GM21576 (cell line): ENCODE measurements at regions not wholly inside any gene's neighbourhood (a gene's known extent, or its start where the extent isn't known, plus 50 kb on each side); places are given as distances from the start of the nearest gene placed in this dataset.
"Not testable (repeated sequence)": the region's sequence is repeated elsewhere in the genome, so short reads cannot be mapped to it uniquely, and the experiment has no call there.

Experiments
- ATAC-seq: cut with Tn5 transposase; IDR thresholded peaks from one replicate; pipeline ENCODE4 v1.9.1; 2021; ENCODE audit warnings: mild to moderate bottlenecking, moderate library complexity; ENCODE audit not compliant: unreplicated experiment

- not testable (repeated sequence) for ATAC-seq
Measured at GRCh38 chr7:145805496-145805895, 311.1 kb upstream of the CNTNAP2 start.

- no peak for ATAC-seq
Measured at GRCh38 chr7:145797507-145797906, 319.1 kb upstream of the CNTNAP2 start.

- ATAC-seq, result no peak
Measured at GRCh38 chr7:145795132-145795531, 321.5 kb upstream of the CNTNAP2 start.

GRCh38 chr7:145784809-145785780 lies 331.5 kb upstream of the CNTNAP2 start:
- no peak for ATAC-seq

GRCh38 chr7:145781388-145781787 lies 335.2 kb upstream of the CNTNAP2 start:
- ATAC-seq, result not testable (repeated sequence)

- no peak for ATAC-seq
Measured at GRCh38 chr7:145779140-145779539, 337.5 kb upstream of the CNTNAP2 start.

- no peak for ATAC-seq
Measured at GRCh38 chr7:145774777-145775176, 341.8 kb upstream of the CNTNAP2 start.

GRCh38 chr7:145753004-145753403 lies 363.6 kb upstream of the CNTNAP2 start:
- no peak for ATAC-seq

- ATAC-seq, result no peak
Measured at GRCh38 chr7:145737617-145738016, 379.0 kb upstream of the CNTNAP2 start.

GRCh38 chr7:145735061-145735460 lies 381.5 kb upstream of the CNTNAP2 start:
- ATAC-seq, result no peak

GRCh38 chr7:145732521-145732920 lies 384.1 kb upstream of the CNTNAP2 start:
- no peak for ATAC-seq

GRCh38 chr7:145729691-145730090 lies 386.9 kb upstream of the CNTNAP2 start:
- no peak for ATAC-seq

GRCh38 chr7:145718129-145718528 lies 398.5 kb upstream of the CNTNAP2 start:
- no peak for ATAC-seq

- no peak for ATAC-seq
Measured at GRCh38 chr7:145700488-145700887, 416.1 kb upstream of the CNTNAP2 start.

- no peak for ATAC-seq
Measured at GRCh38 chr7:145698526-145699262, 417.9 kb upstream of the CNTNAP2 start.

- not testable (repeated sequence) for ATAC-seq
Measured at GRCh38 chr7:145697412-145698107, 419.0 kb upstream of the CNTNAP2 start.

- ATAC-seq, result no peak
Measured at GRCh38 chr7:145696071-145696470, 420.5 kb upstream of the CNTNAP2 start.

GRCh38 chr7:145692237-145692950 lies 424.2 kb upstream of the CNTNAP2 start:
- ATAC-seq, result no peak

GRCh38 chr7:145691377-145691914 lies 425.2 kb upstream of the CNTNAP2 start:
- ATAC-seq, result no peak

- ATAC-seq, result no peak
Measured at GRCh38 chr7:145681646-145682045, 435.0 kb upstream of the CNTNAP2 start.
